HepG2 (cell line): ENCODE measurements at regions not wholly inside any gene's neighbourhood (a gene's known extent, or its start where the extent isn't known, plus 50 kb on each side); places are given as distances from the start of the nearest gene placed in this dataset.

Experiments used
- ATAC-seq: fragments of 200-7000 bp; cut with Tn5 transposase; 3 replicates; pipeline ENCODE4 v1.9.1; 2020; ENCODE audit warnings: mild to moderate bottlenecking, moderate library complexity
- BruUV-seq: library from RNA; stranded (reverse); fragments of 400-500 nt; replicated peaks from 2 replicates; lab custom pipeline; 2021; lab: Mats Ljungman, UMichigan
- CTCF ChIA-PET: fragments of 300-600 bp; formaldehyde crosslinking; extraction: SDS; loops from one replicate; lab custom pipeline; 2021; ENCODE audit warnings: low total read pairs, inconsistent platforms, low intra/inter-chr PET ratio; lab: Yijun Ruan, JAX
- POLR2A ChIA-PET: fragments of 350-600 bp; sonication (Branson Sonifier 250); formaldehyde crosslinking; loops from one replicate; lab custom pipeline; 2020; ENCODE audit warnings: antibody characterized with exemption, inconsistent platforms; lab: Yijun Ruan, JAX
- DNase-seq: peaks from one replicate; pipeline ENCODE4 v3.0.0-alpha.2; 2015; ENCODE audit warnings: low spot score
- FAIRE-seq: peaks from 3 replicates; lab custom pipeline; 2011; peaks lifted over from hg19 to GRCh38; lab: Jason Lieb, UNC
- H2AFZ ChIP-seq: one replicate; pipeline ENCODE4 v1.6.1; 2011; ENCODE audit warnings: low read length, inconsistent platforms
- H3K27ac ChIP-seq: fragments of 300-600 bp; 3 replicates; pipeline ENCODE4 v1.8.0; 2011; ENCODE audit warnings: mixed run types, mild to moderate bottlenecking, mixed read lengths, low read length, inconsistent platforms; ENCODE audit not compliant: insufficient read depth; ENCODE audit errors: extremely low read length
- H3K27me3 ChIP-seq, 2 experiments: fragments of 200-600 bp in 1 of 2; 2 replicates in 1 of 2; 3 replicates in 1 of 2; pipeline versions ENCODE4 v1.6.0 to v1.8.0; 2011; ENCODE audit warnings: low read length in 2 of 2, mild to moderate bottlenecking in 2 of 2, moderate library complexity in 2 of 2, inconsistent platforms in 1 of 2; ENCODE audit not compliant: insufficient read depth in 2 of 2, control insufficient read depth in 1 of 2
- H3K36me3 ChIP-seq, 2 experiments: fragments of 200-600 bp in 1 of 2; replicated peaks in 1 of 2; 2 replicates in 1 of 2; 3 replicates in 1 of 2; pipeline versions ENCODE4 v1.5.1 to v1.8.0; 2011; ENCODE audit warnings: low read length in 2 of 2, inconsistent platforms in 1 of 2; ENCODE audit not compliant: insufficient read depth in 2 of 2, control insufficient read depth in 1 of 2
- H3K4me1 ChIP-seq: 2 replicates; pipeline ENCODE4 v1.5.1; 2012; ENCODE audit warnings: low read length, inconsistent platforms; ENCODE audit not compliant: insufficient read depth
- H3K4me2 ChIP-seq: 2 replicates; pipeline ENCODE4 v1.6.0; 2011; ENCODE audit warnings: low read depth, low read length, inconsistent platforms
- H3K4me3 ChIP-seq, 3 experiments: fragments of 200-600 bp in 1 of 3; sonication (generic), shearing (Covaris generic) in 1 of 3; replicated peaks in 1 of 3; 2 replicates each; pipeline ENCODE4 v1.5.1; 2011 to 2016; ENCODE audit warnings: low read length in 3 of 3, inconsistent platforms in 2 of 3, low read depth in 2 of 3, mild to moderate bottlenecking in 2 of 3, control low read depth in 1 of 3, mixed read lengths in 1 of 3; ENCODE audit not compliant: insufficient read depth in 1 of 3
- H3K79me2 ChIP-seq: one replicate; pipeline ENCODE4 v1.6.1; 2011; ENCODE audit warnings: low read length, inconsistent platforms; ENCODE audit not compliant: insufficient read depth
- H3K9ac ChIP-seq: 2 replicates; pipeline ENCODE4 v1.6.0; 2011; ENCODE audit warnings: mild to moderate bottlenecking, low read depth, low read length, inconsistent platforms; ENCODE audit not compliant: insufficient read depth
- H3K9me3 ChIP-seq: 2 replicates; pipeline ENCODE4 v1.5.1; 2012; ENCODE audit warnings: mild to moderate bottlenecking, low read length
- H4K20me1 ChIP-seq: 2 replicates; pipeline ENCODE4 v1.6.0; 2011; ENCODE audit warnings: inconsistent platforms, mild to moderate bottlenecking, low read length, moderate library complexity; ENCODE audit not compliant: insufficient read depth
- AGO1 ChIP-seq: fragments of 200-400 bp; formaldehyde crosslinking; IDR thresholded peaks from 2 replicates; pipeline ENCODE4 v1.6.1; 2017; ENCODE audit warnings: mild to moderate bottlenecking, low read depth, low read length, moderate library complexity; ENCODE audit not compliant: poor library complexity, severe bottlenecking
- CBX5 ChIP-seq: sonication (generic); formaldehyde crosslinking; IDR thresholded peaks from 2 replicates; pipeline ENCODE4 v1.4.0; 2020; ENCODE audit warnings: missing genetic modification reagents, borderline replicate concordance
- ELF1 ChIP-seq: sonication (generic); formaldehyde crosslinking; IDR thresholded peaks from 2 replicates; pipeline ENCODE4 v1.4.0; 2020; ENCODE audit warnings: missing genetic modification reagents
- FOXA3 ChIP-seq: IDR thresholded peaks from 2 replicates; pipeline ENCODE4 v1.6.1; 2016; ENCODE audit warnings: missing genetic modification reagents, missing compliant biosample characterization
- FOXK1 ChIP-seq: sonication (generic); formaldehyde crosslinking; IDR thresholded peaks from 2 replicates; pipeline ENCODE4 v1.4.0; 2020; ENCODE audit warnings: low read depth, missing genetic modification reagents, borderline replicate concordance
- GABPB1 ChIP-seq: IDR thresholded peaks from 2 replicates; pipeline ENCODE4 v1.6.1; 2016; ENCODE audit warnings: mild to moderate bottlenecking, missing genetic modification reagents, moderate library complexity, missing compliant biosample characterization
- IRF1 ChIP-seq: sonication (generic); formaldehyde crosslinking; IDR thresholded peaks from 2 replicates; pipeline ENCODE4 v1.4.0; 2020; ENCODE audit warnings: low read depth, mild to moderate bottlenecking, missing genetic modification reagents
- MNT ChIP-seq: fragments of 450-650 bp; IDR thresholded peaks from 2 replicates; pipeline ENCODE4 v1.6.1; 2016
- NKX3-1 ChIP-seq: sonication (generic); formaldehyde crosslinking; IDR thresholded peaks from 2 replicates; pipeline ENCODE4 v1.5.0; 2020; ENCODE audit warnings: missing genetic modification reagents
- NR2C2 ChIP-seq: sonication (generic); formaldehyde crosslinking; IDR thresholded peaks from 2 replicates; pipeline ENCODE4 v1.4.0; 2020; ENCODE audit warnings: missing genetic modification reagents, mild to moderate bottlenecking, moderate library complexity, borderline replicate concordance
- PAX8 ChIP-seq: sonication (generic); formaldehyde crosslinking; IDR thresholded peaks from 2 replicates; pipeline ENCODE4 v1.8.0; 2022; ENCODE audit warnings: mild to moderate bottlenecking, missing genetic modification reagents, borderline replicate concordance
- PCBP1 ChIP-seq: fragments of 200-400 bp; formaldehyde crosslinking; IDR thresholded peaks from 2 replicates; pipeline ENCODE4 v1.6.1; 2017; ENCODE audit warnings: mild to moderate bottlenecking, low read depth, low read length, borderline replicate concordance
- SNAI1 ChIP-seq: sonication (generic); formaldehyde crosslinking; IDR thresholded peaks from 2 replicates; pipeline ENCODE4 v1.5.0; 2020; ENCODE audit warnings: mild to moderate bottlenecking, missing genetic modification reagents, borderline replicate concordance
- ZBTB49 ChIP-seq: sonication (generic); formaldehyde crosslinking; IDR thresholded peaks from 2 replicates; pipeline ENCODE4 v1.4.0; 2020; ENCODE audit warnings: missing genetic modification reagents, borderline replicate concordance
- ZEB1 ChIP-seq: IDR thresholded peaks from 2 replicates; pipeline ENCODE4 v1.6.1; 2012; ENCODE audit warnings: mild to moderate bottlenecking, low read depth, inconsistent platforms; ENCODE audit not compliant: insufficient replicate concordance
- ZFP1 ChIP-seq: IDR thresholded peaks from 2 replicates; pipeline ENCODE4 v1.6.1; 2016
- ZFX ChIP-seq: sonication (generic); formaldehyde crosslinking; IDR thresholded peaks from 2 replicates; pipeline ENCODE4 v1.4.0; 2020; ENCODE audit warnings: mild to moderate bottlenecking, low read depth, missing genetic modification reagents, moderate library complexity
- ZNF20 ChIP-seq: sonication (generic); formaldehyde crosslinking; IDR thresholded peaks from 2 replicates; pipeline ENCODE4 v1.4.0; 2020; ENCODE audit warnings: mild to moderate bottlenecking, moderate library complexity, missing genetic modification reagents
- ZNF44 ChIP-seq: sonication (generic); formaldehyde crosslinking; IDR thresholded peaks from 2 replicates; pipeline ENCODE4 v1.5.1; 2020; ENCODE audit warnings: mild to moderate bottlenecking, missing genetic modification reagents
- ZNF510 ChIP-seq: sonication (generic); formaldehyde crosslinking; IDR thresholded peaks from 2 replicates; pipeline ENCODE4 v1.4.0; 2020; ENCODE audit warnings: low read depth, mild to moderate bottlenecking, missing genetic modification reagents
- ZNF562 ChIP-seq: sonication (generic); formaldehyde crosslinking; IDR thresholded peaks from 2 replicates; pipeline ENCODE4 v1.8.0; 2022; ENCODE audit warnings: missing genetic modification reagents, borderline replicate concordance
- WGBS: methylation state at CpG from one replicate; pipeline ENCODE4 v1.1.6; 2017; ENCODE audit warnings: low lambda C conversion rate; 5-methylcytosine and 5-hydroxymethylcytosine counted together
- in situ Hi-C: cut with HindIII; loops from 2 replicates; pipeline ENCODE4 v1.10.0; 2017; ENCODE audit warnings: low pct_unique_long_range_greater_than_20kb; ENCODE audit not compliant: extremely low pct_ligation_motif_present
- intact Hi-C: fragments of 100-400 bp; cut with micrococcal nuclease; formaldehyde crosslinking; loops from one replicate; pipeline ENCODE4 v1.10.0; 2022; ENCODE audit not compliant: unreplicated experiment

GRCh38 chr3:72191209-72191960, 406.4 kb upstream of the PROK2 start (continued):
- TF ChIP-seq ZFX (CRISPR knock-in tag) (no peak), ZNF20 (CRISPR knock-in tag) (no peak), SNAI1 (CRISPR knock-in tag) (no peak), AGO1 (no peak), FOXA3 (no peak), ZEB1 (no peak), ZNF562 (CRISPR knock-in tag) (no peak), ZFP1 (CRISPR knock-in tag) (no peak), ZNF44 (CRISPR knock-in tag) (no peak), MNT (peak; percentile 13; the same call in 1 of the 2 replicates)

GRCh38 chr3:72190050-72190449, 405.1 kb upstream of the PROK2 start:
- in situ Hi-C loops = no loop called here
- 35% methylated on average over 5 of the region's 5 CpGs for WGBS
- DNase-seq = no peak
- Histone ChIP-seq H3K36me3 (no peaks in the 10 kb centered on the region), H3K9ac (no peak overlapping the region), H4K20me1 (no peaks in the 10 kb centered on the region), H3K4me1 (peaks cover 12% of the 10 kb centered on the region), H3K9me3 (peaks cover 8% of the 10 kb centered on the region; the same call in 1 of the 2 replicates), H3K27ac (no peak overlapping the region), H3K4me2 (no peak overlapping the region), H3K27me3 (no peaks in the 10 kb centered on the region), H2AFZ (no peak overlapping the region), H3K4me3 (no peak overlapping the region), H3K79me2 (no peaks in the 10 kb centered on the region)
- FAIRE-seq = no peak
- POLR2A ChIA-PET = interaction anchor here (1.4 kb wide), 1 partner anchor 34 kb away, joined by 3 read pairs; no protein-coding TSS in a partner anchor
- ATAC-seq = no peak; the same call in 2 of the 3 replicates
- intact Hi-C loops = no loop called here
- CTCF ChIA-PET = no interaction called here
- no TSS peak for BruUV-seq
- no peak for TF ChIP-seq PAX8
- TF ChIP-seq GABPB1 = no peak
- TF ChIP-seq NR2C2 = no peak
- no peak for TF ChIP-seq NKX3-1
- no peak for TF ChIP-seq ELF1 (CRISPR knock-in tag)
- TF ChIP-seq ZBTB49 (CRISPR knock-in tag) = no peak
- no peak for TF ChIP-seq IRF1 (CRISPR knock-in tag)
- no peak for TF ChIP-seq FOXK1 (CRISPR knock-in tag)
- no peak for TF ChIP-seq ZNF510
- no peak for TF ChIP-seq CBX5
- no peak for TF ChIP-seq PCBP1
